ENCODE measurements at regions not wholly inside any gene's neighbourhood (a gene's known extent, or its start where the extent isn't known, plus 50 kb on each side); places are given as distances from the start of the nearest gene placed in this dataset.

DNA sequence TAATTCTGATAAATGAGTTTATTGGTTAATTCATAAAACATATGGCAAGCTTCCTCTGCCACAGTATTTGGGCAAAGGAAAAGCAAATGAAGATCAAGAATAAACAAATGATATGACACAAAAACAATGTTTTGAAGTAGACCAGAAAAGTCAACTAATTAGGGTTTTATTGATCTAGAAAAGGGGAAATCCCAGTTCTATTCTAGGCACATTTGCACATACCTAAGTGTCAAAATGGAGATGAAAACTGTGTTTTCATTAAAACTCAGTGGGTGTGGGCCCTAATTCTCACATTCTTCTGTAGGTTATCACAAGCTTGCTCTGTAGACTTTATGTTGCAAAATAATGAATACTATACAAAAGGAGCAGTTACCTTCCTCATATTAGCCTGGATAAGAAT lies 69.0 kb upstream of the TENT5A start:
- TF ChIP-seq ZNF433 (tag by site-specific recombination; IDR thresholded peaks at IDR 0.05; ENCODE audit: low read depth) (no peak), MEIS1 (CRISPR knock-in tag; IDR thresholded peaks at IDR 0.05; ENCODE audit: borderline replicate concordance) (no peak), ZNF585B (tag by site-specific recombination; IDR thresholded peaks at IDR 0.05) (no peak), ZNF518A (tag by site-specific recombination; conservative IDR thresholded peaks at IDR 0.05; ENCODE audit: low read depth) (no peak)
- TF ChIP-seq, protein P1, sequence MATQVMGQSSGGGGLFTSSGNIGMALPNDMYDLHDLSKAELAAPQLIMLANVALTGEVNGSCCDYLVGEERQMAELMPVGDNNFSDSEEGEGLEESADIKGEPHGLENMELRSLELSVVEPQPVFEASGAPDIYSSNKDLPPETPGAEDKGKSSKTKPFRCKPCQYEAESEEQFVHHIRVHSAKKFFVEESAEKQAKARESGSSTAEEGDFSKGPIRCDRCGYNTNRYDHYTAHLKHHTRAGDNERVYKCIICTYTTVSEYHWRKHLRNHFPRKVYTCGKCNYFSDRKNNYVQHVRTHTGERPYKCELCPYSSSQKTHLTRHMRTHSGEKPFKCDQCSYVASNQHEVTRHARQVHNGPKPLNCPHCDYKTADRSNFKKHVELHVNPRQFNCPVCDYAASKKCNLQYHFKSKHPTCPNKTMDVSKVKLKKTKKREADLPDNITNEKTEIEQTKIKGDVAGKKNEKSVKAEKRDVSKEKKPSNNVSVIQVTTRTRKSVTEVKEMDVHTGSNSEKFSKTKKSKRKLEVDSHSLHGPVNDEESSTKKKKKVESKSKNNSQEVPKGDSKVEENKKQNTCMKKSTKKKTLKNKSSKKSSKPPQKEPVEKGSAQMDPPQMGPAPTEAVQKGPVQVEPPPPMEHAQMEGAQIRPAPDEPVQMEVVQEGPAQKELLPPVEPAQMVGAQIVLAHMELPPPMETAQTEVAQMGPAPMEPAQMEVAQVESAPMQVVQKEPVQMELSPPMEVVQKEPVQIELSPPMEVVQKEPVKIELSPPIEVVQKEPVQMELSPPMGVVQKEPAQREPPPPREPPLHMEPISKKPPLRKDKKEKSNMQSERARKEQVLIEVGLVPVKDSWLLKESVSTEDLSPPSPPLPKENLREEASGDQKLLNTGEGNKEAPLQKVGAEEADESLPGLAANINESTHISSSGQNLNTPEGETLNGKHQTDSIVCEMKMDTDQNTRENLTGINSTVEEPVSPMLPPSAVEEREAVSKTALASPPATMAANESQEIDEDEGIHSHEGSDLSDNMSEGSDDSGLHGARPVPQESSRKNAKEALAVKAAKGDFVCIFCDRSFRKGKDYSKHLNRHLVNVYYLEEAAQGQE (tag by site-specific recombination; IDR thresholded peaks at IDR 0.05), result no peak

Measured in HEK293 (cell line).